NCI-H748 (cell line): ENCODE measurements at regions not wholly inside any gene's neighbourhood (a gene's known extent, or its start where the extent isn't known, plus 50 kb on each side); places are given as distances from the start of the nearest gene placed in this dataset.

ENCODE experiments used
- DNase-seq: peaks from one replicate; lab custom pipeline; 2025; ENCODE audit not compliant: unreplicated experiment; lab: John Stamatoyannopoulos, UW

- no peak for DNase-seq
Observed at GRCh38 chr6:164195278-164195941, 780.9 kb downstream of the QKI start.

GRCh38 chr6:164188861-164189260, 774.3 kb downstream of the QKI start:
- DNase-seq: no peak

GRCh38 chr6:164185471-164185871, 771.0 kb downstream of the QKI start:
- peak; percentile 83 for DNase-seq

- no peak for DNase-seq
Observed at GRCh38 chr6:164184410-164184809, 769.9 kb downstream of the QKI start.

- no peak for DNase-seq
Observed at GRCh38 chr6:164183556-164184123, 769.1 kb downstream of the QKI start.

- DNase-seq: no peak
Observed at GRCh38 chr6:164178679-164179332, 764.3 kb downstream of the QKI start.

- no peak for DNase-seq
Observed at GRCh38 chr6:164169355-164169754, 754.8 kb downstream of the QKI start.

- DNase-seq: no peak
Observed at GRCh38 chr6:164168595-164168994, 754.1 kb downstream of the QKI start.

GRCh38 chr6:164167873-164168405, 753.4 kb downstream of the QKI start:
- DNase-seq: no peak

GRCh38 chr6:164166996-164167395, 752.5 kb downstream of the QKI start:
- DNase-seq: no peak

- DNase-seq: no peak
Observed at GRCh38 chr6:164166515-164166914, 752.0 kb downstream of the QKI start.

- DNase-seq: no peak
Observed at GRCh38 chr6:164164876-164165275, 750.4 kb downstream of the QKI start.

GRCh38 chr6:164163239-164163638, 748.7 kb downstream of the QKI start:
- DNase-seq: no peak

- DNase-seq: no peak
Observed at GRCh38 chr6:164159061-164159460, 744.5 kb downstream of the QKI start.

- no peak for DNase-seq
Observed at GRCh38 chr6:164154588-164154987, 740.1 kb downstream of the QKI start.

- no peak for DNase-seq
Observed at GRCh38 chr6:164152611-164153010, 738.1 kb downstream of the QKI start.

GRCh38 chr6:164151161-164152120, 736.9 kb downstream of the QKI start:
- peak; percentile 87 for DNase-seq

GRCh38 chr6:164150232-164150631, 735.7 kb downstream of the QKI start:
- DNase-seq: no peak

GRCh38 chr6:164148788-164149187, 734.3 kb downstream of the QKI start:
- no peak for DNase-seq

GRCh38 chr6:164144316-164144715, 729.8 kb downstream of the QKI start:
- DNase-seq: no peak

GRCh38 chr6:164142322-164142721, 727.8 kb downstream of the QKI start:
- DNase-seq: no peak
